HuH-7.5 (cell line): ENCODE measurements at regions not wholly inside any gene's neighbourhood (a gene's known extent, or its start where the extent isn't known, plus 50 kb on each side); places are given as distances from the start of the nearest gene placed in this dataset.

Experiments used
- DNase-seq: peaks from one replicate; pipeline ENCODE4 v3.0.0; 2011; ENCODE audit warnings: low spot score

DNA sequence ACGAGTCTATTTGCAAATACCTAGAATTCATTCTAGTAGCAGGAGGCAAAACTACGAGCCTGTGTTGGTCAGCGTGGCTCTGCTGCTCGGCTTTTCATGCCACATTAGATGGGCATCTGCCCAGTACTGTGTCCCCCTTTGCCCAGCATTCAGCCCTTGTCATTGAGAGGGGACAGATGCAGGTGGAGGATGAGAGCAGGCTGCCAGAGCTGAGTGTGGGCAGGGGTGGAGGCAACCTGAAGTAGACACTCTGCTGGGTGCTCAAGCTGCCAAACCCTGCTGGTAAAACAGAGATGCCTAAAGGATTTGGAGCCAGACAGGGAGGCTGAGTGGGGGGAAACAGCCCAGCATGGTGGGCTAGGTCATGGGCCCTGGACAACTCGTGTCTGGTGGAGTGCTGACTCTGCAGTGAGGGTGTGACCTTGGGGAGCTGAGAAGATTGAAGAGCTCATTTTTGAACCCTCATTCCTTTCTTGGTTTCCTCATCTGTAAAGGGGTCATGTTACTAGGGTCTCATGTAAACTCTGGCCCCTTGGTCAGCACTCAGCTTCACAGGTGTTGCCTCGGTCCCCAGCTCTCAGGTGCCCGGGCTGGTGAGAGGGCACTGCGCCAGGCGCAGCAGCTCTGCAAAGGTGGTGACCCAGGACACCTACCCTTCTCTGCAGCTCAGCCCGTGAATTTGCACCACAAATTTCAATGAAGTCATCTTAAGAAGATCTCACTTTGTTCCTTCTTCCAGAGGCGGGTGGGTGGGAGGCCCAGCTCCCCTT is 64.2 kb upstream of the BHLHE23 start:
- no peak for DNase-seq

- DNase-seq = no peak
These were observed 63.5 kb upstream of the BHLHE23 start for GRCh38 chr20:63070301-63070625.

- DNase-seq = no peak
These were observed 62.1 kb upstream of the BHLHE23 start for GRCh38 chr20:63068711-63069367.

DNA sequence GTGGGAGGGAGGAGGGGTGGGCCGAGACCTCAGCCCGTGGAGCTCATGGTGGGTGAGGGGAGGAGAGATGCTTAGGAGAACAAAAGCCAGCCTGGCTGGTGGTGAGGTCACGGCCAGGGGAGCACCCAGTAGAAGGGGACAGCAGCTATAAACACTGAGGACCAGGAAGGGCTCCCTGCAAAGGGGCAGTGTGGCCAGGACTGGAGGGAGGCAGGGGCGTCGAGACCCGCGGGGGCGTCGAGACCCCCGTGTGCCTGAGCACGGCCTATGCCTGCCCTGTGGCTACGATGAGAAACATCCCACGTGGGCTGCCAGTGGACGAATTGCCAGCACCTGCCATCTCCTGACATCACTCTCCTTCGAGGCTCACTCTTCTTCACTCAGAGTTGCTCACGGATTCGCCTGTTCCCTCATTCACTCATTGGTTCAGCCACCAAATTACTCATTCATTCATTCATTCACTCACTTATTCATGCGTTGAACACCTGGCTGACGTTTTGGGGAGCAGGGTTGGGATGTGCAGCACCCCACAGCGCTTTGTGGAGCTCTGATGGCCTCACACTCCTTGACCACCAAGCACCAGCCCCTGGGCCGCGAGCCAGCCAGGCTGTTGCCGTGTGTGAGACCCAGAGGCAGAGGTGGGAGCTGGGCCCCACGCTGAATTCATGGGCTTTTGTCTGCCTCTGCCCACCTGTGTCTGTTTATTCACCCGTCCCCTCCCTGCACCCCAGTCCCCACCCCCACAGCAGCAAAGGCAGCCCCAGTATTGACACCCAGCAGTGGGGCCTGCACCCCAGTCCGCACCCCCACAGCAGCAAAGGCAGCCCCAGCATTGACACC is 61.2 kb upstream of the BHLHE23 start:
- DNase-seq = no peak

- no peak for DNase-seq
These were observed 60.5 kb upstream of the BHLHE23 start for GRCh38 chr20:63067266-63067635.

DNA sequence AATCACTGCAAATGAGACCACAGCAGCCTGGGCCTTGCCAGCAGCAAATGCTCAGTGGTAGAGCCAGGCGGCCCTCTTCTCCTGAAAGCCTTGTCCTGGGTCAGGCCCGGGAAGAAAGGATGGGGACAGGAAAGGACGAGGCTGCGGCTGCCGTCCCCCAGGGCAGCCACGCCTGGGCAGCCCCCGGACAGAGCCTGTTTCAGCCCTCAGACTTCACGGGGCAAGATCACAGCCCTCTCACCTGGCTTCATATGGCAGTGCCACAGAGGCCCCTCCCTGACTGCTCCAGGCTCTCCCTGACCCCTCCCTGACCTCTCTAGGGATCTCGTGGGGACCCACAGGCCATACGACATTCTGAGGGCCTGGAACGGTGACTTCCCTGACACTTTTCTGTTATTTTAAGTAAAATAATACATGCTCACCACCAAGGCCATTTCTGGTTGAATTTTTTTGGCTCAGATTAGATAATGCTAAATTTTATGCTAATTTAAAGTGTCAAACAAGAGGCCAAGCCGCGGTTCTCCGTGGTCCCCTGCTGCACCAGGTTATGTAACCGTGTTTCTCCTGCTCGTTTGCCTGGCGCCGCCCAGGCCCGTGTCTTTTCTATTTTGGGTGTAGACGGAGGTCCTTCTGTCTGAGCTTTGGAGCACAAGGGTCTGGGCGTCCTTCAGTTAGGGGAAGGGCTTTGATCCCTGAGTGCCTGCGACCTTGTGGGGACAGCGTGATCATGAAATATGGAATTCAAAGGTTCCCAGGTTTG is 59.9 kb upstream of the BHLHE23 start:
- no peak for DNase-seq

DNA sequence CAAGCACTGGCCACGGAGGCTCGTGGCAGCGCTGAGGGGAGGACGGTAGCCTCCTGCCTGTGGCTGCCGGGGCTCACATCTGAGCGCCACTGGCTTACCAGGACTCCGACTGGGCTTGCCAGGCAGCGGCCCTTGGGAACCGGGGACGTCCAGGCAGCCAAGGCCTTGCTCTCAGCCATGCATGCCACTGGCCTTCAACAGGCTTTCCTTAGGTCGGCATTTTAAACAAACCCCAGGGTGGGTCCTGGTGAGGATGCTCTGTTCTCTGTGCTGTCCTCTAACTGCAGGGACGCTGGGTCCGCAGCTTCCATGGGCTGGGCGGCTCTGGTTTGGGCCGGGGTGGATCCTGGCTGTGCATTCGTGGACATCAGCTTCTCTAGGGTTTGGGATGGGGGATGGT is 59.1 kb upstream of the BHLHE23 start:
- no peak for DNase-seq

DNA sequence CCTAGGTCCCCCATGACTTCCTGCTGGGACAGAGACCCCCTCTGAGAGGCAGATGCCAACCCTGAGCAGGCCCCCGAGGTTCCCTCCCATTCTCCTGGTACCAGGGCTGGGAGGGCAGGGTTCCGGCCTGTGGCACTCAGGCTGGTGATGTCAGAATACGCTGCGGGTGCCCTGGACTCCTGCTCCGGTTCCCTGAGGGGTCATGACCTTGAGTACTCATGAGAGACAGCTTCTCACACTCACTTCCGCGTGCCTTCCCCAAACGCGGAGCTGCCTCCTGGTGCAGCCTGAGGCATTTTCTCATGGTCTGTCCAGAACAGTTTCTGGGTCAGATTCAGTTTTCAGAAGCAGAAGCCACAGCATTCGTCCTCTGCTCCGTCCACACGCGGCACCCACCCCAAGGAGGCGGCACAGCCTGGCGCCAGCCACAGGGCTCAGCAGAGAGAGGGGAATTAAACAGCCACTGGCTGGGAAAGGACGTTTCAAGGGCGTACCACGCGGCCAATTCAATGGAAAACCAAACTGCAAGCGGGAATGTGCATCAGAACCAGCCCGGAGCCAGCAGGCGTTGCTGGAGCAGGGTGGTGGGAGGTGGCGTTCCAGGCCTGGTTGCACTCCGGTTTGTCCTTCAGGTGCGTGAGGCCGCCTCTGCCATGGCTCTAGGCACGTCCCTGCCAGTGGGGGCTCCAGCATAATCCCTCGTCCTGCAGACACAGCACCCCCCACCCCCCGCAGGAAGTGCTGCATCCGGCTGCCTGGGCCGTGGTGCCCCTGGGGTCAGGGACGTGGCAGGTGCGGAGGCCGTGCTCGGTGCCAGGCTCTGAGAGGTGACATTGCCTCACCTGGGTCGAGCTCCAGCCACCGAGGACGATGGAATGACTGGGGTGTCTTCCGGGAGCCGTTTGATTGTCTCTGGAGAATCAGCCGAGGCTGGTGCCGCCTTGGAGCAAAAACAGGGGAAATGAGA is 58.3 kb upstream of the BHLHE23 start:
- DNase-seq = no peak

DNA sequence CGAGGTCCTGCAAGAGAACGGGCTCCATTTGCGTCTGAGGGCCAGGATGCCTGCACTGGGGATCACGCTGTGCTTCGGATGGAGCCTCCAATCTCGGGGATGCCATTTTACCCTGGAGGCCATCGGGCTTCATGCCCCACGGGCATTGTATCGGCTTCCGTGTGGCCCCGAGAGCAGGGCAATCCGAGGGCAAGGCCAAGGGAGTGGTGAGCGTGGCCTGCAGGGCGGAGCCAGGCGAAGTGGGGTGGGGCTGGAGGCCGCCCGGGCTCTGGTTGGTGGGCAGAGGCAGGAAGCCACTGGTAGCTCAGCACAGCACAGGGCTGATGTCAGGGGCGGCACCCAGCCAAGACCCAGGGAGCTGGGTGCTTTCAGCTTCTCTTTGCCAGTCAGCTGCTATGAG is 57.5 kb upstream of the BHLHE23 start:
- DNase-seq = no peak

- no peak for DNase-seq
These were observed 55.7 kb upstream of the BHLHE23 start for GRCh38 chr20:63062188-63063140.

GRCh38 chr20:63061771-63062100 is 55.0 kb upstream of the BHLHE23 start:
- DNase-seq = no peak

DNA sequence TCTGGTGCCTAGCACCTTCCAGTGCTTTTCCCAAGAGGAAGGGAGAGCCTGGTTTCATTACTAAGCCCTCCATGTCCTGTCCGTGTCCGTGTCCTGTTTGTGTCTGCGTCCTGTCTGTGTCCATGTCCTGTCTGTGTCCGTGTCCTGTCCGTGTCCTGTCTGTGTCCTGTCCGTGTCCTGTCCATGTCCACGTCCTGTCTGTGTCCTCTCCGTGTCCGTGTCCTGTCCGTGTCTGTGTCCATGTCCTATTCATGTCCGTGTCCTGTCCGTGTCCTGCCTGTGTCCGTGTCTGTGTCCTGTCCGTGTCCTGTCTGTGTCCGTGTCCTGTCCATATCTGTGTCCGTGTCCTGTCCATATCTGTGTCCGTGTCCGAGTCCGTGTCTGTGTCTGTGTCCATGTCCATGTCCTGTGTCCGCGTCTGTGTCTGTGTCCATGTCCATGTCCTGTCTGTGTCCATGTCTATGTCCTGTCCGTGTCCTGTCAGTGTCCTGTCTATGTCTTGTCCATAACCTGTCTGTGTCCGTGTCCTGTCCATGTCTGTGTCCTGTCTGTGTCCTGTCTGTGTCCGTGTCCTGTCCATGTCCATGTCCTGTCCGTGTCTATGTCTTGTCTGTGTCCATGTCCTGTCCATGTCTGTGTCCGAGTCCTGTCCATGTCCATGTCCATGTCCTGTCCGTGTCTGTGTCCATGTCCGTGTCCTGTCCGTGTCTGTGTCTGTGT is 54.4 kb upstream of the BHLHE23 start:
- no peak for DNase-seq

GRCh38 chr20:63060057-63060991 is 53.6 kb upstream of the BHLHE23 start:
- DNase-seq = no peak

DNA sequence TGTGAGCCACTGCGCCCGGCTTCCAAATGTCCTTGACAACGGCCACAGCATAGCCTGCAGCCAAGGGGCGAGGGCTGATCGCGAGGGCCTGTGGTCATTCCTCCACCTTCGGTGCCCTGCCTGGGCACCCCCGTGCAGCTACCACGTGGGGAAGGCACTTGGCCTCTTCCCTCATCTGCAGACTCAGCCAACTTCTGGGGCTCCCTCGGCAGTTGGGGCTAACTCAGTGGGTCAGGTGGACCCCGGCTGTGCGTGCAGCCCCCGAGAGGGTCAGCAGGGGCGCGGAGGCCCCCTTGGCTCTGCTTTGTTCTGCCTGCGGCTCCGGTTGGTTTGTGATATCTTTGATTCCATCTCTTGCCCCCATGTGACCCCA is 52.9 kb upstream of the BHLHE23 start:
- DNase-seq = no peak

DNA sequence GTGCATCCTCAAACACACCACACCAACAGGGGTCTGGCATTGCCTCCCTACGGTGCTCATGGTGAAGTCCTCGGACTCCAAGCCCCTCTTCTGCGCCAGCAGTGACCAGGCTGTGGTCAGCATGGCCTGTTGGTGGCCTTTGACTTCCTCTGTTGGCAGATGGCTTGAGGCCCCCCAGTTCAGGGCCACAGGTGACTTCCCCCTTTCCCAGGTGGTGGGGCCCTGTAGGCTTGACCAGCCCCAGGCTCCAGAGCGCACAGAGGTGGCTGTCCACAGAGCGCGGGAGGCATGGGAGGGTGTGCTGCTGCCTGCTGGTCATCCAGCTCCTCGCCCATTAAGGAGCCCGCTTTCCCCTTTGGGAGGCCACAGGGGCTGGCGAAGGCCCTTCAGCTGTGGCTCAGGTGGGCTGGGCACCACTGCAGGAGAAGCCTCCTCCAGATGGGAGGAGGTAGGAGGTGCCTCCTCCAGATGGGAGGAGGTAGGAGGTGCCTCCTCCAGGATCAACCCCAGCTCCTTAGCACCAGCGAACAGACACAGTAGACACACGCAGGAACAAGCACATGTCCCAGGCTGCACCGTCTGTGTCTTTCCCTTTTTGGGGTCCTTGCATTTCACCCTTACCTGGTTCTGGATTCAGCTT is 52.1 kb upstream of the BHLHE23 start:
- DNase-seq = no peak

GRCh38 chr20:63057171-63058117 is 50.7 kb upstream of the BHLHE23 start:
- DNase-seq = no peak
